Smooth muscle cell (in vitro differentiated cells): ENCODE measurements at regions not wholly inside any gene's neighbourhood (a gene's known extent, or its start where the extent isn't known, plus 50 kb on each side); places are given as distances from the start of the nearest gene placed in this dataset.

Experiments used
- DNase-seq: peaks from one replicate; lab custom pipeline; 2025; ENCODE audit not compliant: unreplicated experiment; lab: John Stamatoyannopoulos, UW
- H2AFZ ChIP-seq: fragments of 200-600 bp; sonication (generic); 2 replicates; pipeline ENCODE4 v1.6.0; 2016; ENCODE audit warnings: antibody characterized with exemption, low read depth, mild to moderate bottlenecking
- H3F3A ChIP-seq: fragments of 200-600 bp; sonication (generic); 2 replicates; pipeline ENCODE4 v1.6.0; 2017; ENCODE audit warnings: antibody characterized with exemption, low read depth
- H3K27ac ChIP-seq: fragments of 200-600 bp; sonication (generic); 2 replicates; pipeline ENCODE4 v1.5.1; 2016; ENCODE audit warnings: low read depth, mild to moderate bottlenecking
- H3K27me3 ChIP-seq: fragments of 200-600 bp; sonication (generic); 2 replicates; pipeline ENCODE4 v1.6.1; 2016; ENCODE audit warnings: low read depth, mild to moderate bottlenecking
- H3K36me3 ChIP-seq: fragments of 200-600 bp; sonication (generic); 2 replicates; pipeline ENCODE4 v1.5.1; 2016; ENCODE audit warnings: low read depth
- H3K4me1 ChIP-seq: fragments of 200-600 bp; sonication (generic); 2 replicates; pipeline ENCODE4 v1.5.1; 2016; ENCODE audit warnings: low read depth
- H3K4me2 ChIP-seq: fragments of 200-600 bp; sonication (generic); 2 replicates; pipeline ENCODE4 v1.6.0; 2016; ENCODE audit warnings: mild to moderate bottlenecking
- H3K4me3 ChIP-seq: fragments of 200-600 bp; sonication (generic); 2 replicates; pipeline ENCODE4 v1.5.1; 2016; ENCODE audit warnings: mild to moderate bottlenecking
- H3K79me2 ChIP-seq: fragments of 200-600 bp; sonication (generic); 2 replicates; pipeline ENCODE4 v1.6.0; 2016; ENCODE audit warnings: low read depth, mild to moderate bottlenecking
- H3K9ac ChIP-seq: fragments of 200-600 bp; sonication (generic); 2 replicates; pipeline ENCODE4 v1.6.0; 2016; ENCODE audit warnings: low read depth
- H3K9me3 ChIP-seq: fragments of 200-600 bp; sonication (generic); replicated peaks from 2 replicates; pipeline ENCODE4 v1.5.1; 2016; ENCODE audit warnings: low read depth
- H4K20me1 ChIP-seq: fragments of 200-600 bp; sonication (generic); 2 replicates; pipeline ENCODE4 v1.6.0; 2016; ENCODE audit warnings: low read depth
- CTCF ChIP-seq: fragments of 200-600 bp; sonication (generic); IDR thresholded peaks from 2 replicates; pipeline ENCODE4 v1.5.1; 2017; ENCODE audit warnings: borderline replicate concordance, mild to moderate bottlenecking, antibody characterized with exemption; ENCODE audit not compliant: insufficient read depth, poor library complexity, severe bottlenecking
- WGBS: methylation state at CpG from one replicate; pipeline ENCODE4 v1.1.7; 2016; ENCODE audit warnings: low lambda C conversion rate; 5-methylcytosine and 5-hydroxymethylcytosine counted together

DNA sequence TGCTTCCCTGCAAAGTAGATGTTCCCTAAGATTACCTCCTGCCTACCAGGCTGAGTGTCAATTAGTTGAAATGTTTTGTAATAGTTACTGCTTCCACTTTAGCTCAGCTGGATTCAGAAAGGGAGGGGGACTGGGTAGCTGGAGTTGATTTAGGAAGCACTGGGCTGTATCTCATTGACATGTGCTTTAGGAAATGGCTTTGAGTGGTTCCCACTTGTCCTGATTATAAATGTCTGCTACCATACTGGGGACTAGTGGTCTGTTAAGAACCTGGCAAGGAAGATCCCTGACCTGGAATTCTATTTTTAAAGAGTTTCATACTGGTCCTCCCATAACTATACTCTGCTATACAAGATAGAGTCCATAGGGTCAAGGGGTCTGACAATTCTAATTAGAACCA lies 363.9 kb upstream of the PPP1R2C start:
- H3K36me3 ChIP-seq = no peaks in the 10 kb centered on the region
- no peak for DNase-seq
- no peak for TF ChIP-seq CTCF

DNA sequence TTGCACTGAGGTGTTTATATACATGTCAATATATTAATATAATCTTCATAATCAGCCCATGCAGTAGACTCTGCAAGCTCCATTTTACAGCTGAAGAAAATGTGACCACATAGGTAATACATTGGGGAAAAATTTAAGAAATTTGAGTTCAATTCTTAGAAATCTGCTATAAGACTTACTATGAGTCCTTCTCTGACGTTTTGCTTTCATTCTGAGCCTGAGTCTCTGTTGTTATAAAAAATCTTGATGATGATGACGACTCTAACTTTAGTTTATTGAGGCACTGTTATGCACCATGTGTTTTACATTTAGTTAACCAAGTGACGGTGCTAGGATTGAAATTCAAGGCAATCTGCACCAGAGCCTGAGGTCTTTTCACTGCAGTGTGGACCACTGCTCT lies 370.3 kb upstream of the PPP1R2C start:
- H3K4me3 ChIP-seq = no peak overlapping the region
- no peak overlapping the region for H3K9ac ChIP-seq
- 90% methylated on average over 3 of the region's 3 CpGs for WGBS
- H4K20me1 ChIP-seq = no peaks in the 10 kb centered on the region
- H3K27ac ChIP-seq = no peak overlapping the region
- DNase-seq = no peak
- H3K4me2 ChIP-seq = no peak overlapping the region
- no peaks in the 10 kb centered on the region for H3F3A ChIP-seq
- TF ChIP-seq CTCF = no peak
- no peak overlapping the region for H2AFZ ChIP-seq
- H3K36me3 ChIP-seq = no peaks in the 10 kb centered on the region
- H3K27me3 ChIP-seq = no peaks in the 10 kb centered on the region
- no peaks in the 10 kb centered on the region for H3K79me2 ChIP-seq
- H3K4me1 ChIP-seq = no peaks in the 10 kb centered on the region
- no peaks in the 10 kb centered on the region for H3K9me3 ChIP-seq

More for the DNA sequence above, 363.9 kb upstream of the PPP1R2C start:
- no peak overlapping the region for H3K9ac ChIP-seq
- H3K27me3 ChIP-seq = no peaks in the 10 kb centered on the region
- no peaks in the 10 kb centered on the region for H3K4me1 ChIP-seq
- no peak overlapping the region for H3K4me2 ChIP-seq
- no peaks in the 10 kb centered on the region for H3K9me3 ChIP-seq
- no peaks in the 10 kb centered on the region for H4K20me1 ChIP-seq
- H3K27ac ChIP-seq = no peak overlapping the region
- no peak overlapping the region for H2AFZ ChIP-seq
- H3F3A ChIP-seq = no peaks in the 10 kb centered on the region
- H3K4me3 ChIP-seq = no peak overlapping the region
- no peaks in the 10 kb centered on the region for H3K79me2 ChIP-seq

- Histone ChIP-seq H3K4me1 (no peaks in the 10 kb centered on the region), H2AFZ (no peak overlapping the region), H4K20me1 (no peaks in the 10 kb centered on the region), H3K36me3 (no peaks in the 10 kb centered on the region), H3K27ac (no peak overlapping the region), H3K9ac (no peak overlapping the region), H3K4me3 (no peak overlapping the region), H3K27me3 (no peaks in the 10 kb centered on the region), H3K9me3 (no peaks in the 10 kb centered on the region), H3F3A (no peaks in the 10 kb centered on the region), H3K4me2 (no peak overlapping the region), H3K79me2 (no peaks in the 10 kb centered on the region)
- TF ChIP-seq CTCF = no peak
- no peak for DNase-seq
- 86% methylated on average over 5 of the region's 5 CpGs for WGBS
Measured at GRCh38 chrX:43165343-43165920, 387.5 kb upstream of the PPP1R2C start.

DNA sequence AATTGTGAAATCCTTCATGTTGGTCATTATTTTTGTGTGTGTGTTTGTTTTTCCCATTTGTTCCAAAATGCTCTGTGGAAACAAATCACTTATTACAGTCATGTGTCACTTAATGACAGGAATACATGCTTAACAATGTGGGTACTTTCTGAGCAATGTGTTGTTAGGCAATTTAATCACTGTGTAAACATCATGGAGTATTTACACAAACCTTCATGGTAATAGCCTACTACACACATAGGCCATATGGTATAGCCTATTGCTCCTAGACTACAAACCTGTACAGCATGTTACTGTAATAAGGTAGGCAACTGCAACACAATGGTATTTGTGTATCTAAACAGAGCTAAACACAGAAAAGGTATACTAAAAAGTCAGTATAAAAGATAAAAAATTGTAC lies 388.9 kb upstream of the PPP1R2C start:
- Histone ChIP-seq H3K79me2 (no peaks in the 10 kb centered on the region), H3K4me2 (no peak overlapping the region), H3K9me3 (no peaks in the 10 kb centered on the region), H3K27ac (no peak overlapping the region), H3K4me3 (no peak overlapping the region), H3K4me1 (no peaks in the 10 kb centered on the region), H2AFZ (no peak overlapping the region), H3F3A (no peaks in the 10 kb centered on the region), H3K36me3 (no peaks in the 10 kb centered on the region), H4K20me1 (no peaks in the 10 kb centered on the region), H3K27me3 (no peaks in the 10 kb centered on the region), H3K9ac (no peak overlapping the region)
- no peak for DNase-seq
- TF ChIP-seq CTCF = no peak
